ENCODE measurements at regions not wholly inside any gene's neighbourhood (a gene's known extent, or its start where the extent isn't known, plus 50 kb on each side); places are given as distances from the start of the nearest gene placed in this dataset.

DNA sequence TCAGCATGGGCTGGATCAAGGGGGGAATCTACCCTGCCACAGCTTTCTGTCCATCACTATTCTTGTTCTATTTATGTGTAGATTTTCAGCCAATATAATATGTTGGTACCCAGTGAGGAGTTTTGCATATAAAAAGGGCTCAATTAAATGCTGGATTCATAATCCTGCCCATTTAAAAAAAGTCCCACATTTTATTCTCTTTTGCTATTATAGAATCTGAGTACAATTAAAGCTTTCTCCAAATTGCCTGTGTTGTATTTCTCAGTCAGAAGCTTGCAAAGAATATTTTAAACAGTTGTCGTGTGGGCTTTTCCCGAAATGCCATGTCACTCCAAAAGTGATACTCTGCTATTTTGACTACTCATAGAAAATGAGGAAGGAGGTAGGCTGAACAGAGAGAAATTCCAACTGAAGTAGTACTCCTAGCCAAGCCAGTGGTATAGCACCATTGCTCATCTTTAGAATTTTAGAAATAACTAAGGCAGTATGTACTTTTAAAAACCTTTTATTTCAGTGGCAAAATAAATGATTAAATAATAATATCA lies 108.3 kb upstream of the HDAC9 start:
- TF ChIP-seq POLR2A (IDR thresholded peaks at IDR 0.05; ENCODE audit: extremely low read depth, insufficient read length) (no peak), MYC (IDR thresholded peaks at IDR 0.05; ENCODE audit: low read depth, low read length) (no peak)
- TF ChIP-seq, protein P1, sequence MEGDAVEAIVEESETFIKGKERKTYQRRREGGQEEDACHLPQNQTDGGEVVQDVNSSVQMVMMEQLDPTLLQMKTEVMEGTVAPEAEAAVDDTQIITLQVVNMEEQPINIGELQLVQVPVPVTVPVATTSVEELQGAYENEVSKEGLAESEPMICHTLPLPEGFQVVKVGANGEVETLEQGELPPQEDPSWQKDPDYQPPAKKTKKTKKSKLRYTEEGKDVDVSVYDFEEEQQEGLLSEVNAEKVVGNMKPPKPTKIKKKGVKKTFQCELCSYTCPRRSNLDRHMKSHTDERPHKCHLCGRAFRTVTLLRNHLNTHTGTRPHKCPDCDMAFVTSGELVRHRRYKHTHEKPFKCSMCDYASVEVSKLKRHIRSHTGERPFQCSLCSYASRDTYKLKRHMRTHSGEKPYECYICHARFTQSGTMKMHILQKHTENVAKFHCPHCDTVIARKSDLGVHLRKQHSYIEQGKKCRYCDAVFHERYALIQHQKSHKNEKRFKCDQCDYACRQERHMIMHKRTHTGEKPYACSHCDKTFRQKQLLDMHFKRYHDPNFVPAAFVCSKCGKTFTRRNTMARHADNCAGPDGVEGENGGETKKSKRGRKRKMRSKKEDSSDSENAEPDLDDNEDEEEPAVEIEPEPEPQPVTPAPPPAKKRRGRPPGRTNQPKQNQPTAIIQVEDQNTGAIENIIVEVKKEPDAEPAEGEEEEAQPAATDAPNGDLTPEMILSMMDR (IDR thresholded peaks at IDR 0.05; ENCODE audit: low read depth, low read length): no peak
- TF ChIP-seq, protein P2, sequence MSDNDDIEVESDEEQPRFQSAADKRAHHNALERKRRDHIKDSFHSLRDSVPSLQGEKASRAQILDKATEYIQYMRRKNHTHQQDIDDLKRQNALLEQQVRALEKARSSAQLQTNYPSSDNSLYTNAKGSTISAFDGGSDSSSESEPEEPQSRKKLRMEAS (IDR thresholded peaks at IDR 0.05; ENCODE audit: low read depth, low read length): no peak
- H3K4me3 ChIP-seq (ENCODE audit: low read depth, low read length): no peak overlapping the region
- DNase-seq (ENCODE audit: low read depth): no peak

DNA sequence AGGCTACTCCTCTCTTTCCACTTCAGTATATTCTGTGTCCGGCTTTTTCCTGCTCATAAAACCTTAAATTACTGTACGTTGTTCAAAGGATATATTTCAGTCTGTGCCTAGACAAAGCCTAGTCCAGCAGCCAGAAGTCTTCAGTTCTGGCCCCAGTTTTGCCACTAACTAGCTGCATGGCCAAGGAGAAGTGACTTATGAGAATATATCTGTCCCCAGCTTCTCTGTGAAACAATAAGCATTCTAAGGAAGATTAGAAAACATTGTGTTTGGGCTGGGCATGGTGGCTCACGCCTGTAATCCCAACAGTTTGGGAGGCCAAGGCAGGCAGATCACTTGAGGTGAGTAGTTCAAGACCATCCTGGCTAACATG lies 105.0 kb upstream of the HDAC9 start:
- TF ChIP-seq, protein P2 (IDR thresholded peaks at IDR 0.05; ENCODE audit: low read depth, low read length): no peak
- no peak overlapping the region for H3K4me3 ChIP-seq (ENCODE audit: low read depth, low read length)
- no peak for DNase-seq (ENCODE audit: low read depth)

DNA sequence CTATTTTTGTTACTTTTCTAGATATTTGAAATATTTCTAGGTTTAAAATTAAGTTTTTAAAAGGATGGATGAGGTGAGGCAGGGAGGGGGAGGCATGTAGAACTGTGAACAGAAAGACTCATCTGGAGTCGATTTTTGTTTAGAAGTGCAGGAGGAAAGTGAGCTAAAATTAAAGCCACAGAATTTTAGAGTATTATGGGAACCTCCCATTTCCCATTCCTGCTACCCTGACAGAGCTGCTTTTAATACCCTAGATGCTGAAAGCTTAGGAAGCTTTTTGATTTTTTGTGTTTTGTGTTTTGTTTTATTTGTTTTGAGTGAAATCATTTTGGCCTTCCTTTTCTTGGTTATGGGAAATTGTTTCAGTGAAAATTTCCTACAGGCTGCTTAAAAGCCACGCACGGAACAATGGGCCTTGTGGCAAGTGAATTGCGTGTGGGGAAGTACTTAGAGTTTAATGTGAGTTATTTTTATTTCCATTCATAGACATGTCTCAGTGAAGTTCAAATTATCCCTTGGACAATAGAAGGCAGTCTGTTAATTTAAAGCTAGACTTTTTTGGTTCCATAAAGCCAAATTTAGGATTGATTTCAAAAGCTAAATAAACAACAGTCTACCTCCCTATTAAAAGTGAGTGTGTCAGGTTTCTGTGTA lies 102.0 kb upstream of the HDAC9 start:
- no peak for DNase-seq (ENCODE audit: low read depth)
- H3K4me3 ChIP-seq (ENCODE audit: low read depth, low read length): no peak overlapping the region
- no peak for TF ChIP-seq POLR2A (IDR thresholded peaks at IDR 0.05; ENCODE audit: extremely low read depth, insufficient read length)
- no peak for TF ChIP-seq MYC (IDR thresholded peaks at IDR 0.05; ENCODE audit: low read depth, low read length)
- TF ChIP-seq, protein P2 (IDR thresholded peaks at IDR 0.05; ENCODE audit: low read depth, low read length): no peak
- TF ChIP-seq, protein P1 (IDR thresholded peaks at IDR 0.05; ENCODE audit: low read depth, low read length): no peak

DNA sequence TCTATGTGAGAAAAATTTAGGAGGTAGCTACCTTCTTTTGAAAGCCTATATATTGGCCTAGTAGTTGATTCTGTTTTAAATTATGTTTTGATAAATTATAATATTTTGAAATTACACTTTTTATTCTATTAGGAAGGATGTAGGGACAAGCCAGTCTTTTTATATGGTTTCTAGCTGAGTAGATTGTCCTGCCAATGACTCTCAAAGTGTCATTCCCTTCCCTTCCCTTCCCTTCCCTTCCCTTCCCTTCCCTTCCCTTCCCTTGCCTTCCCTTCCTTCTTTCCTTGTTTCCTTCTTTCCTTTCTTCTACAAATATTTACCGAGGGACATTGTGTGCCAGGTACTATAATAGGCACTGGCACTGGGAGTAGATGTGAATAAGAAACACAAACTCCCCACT lies 99.7 kb upstream of the HDAC9 start:
- TF ChIP-seq, protein P1 (IDR thresholded peaks at IDR 0.05; ENCODE audit: low read depth, low read length): no peak
- TF ChIP-seq POLR2A (IDR thresholded peaks at IDR 0.05; ENCODE audit: extremely low read depth, insufficient read length) (no peak), MYC (IDR thresholded peaks at IDR 0.05; ENCODE audit: low read depth, low read length) (no peak)
- TF ChIP-seq, protein P2 (IDR thresholded peaks at IDR 0.05; ENCODE audit: low read depth, low read length): no peak
- no peak for DNase-seq (ENCODE audit: low read depth)
- H3K4me3 ChIP-seq (ENCODE audit: low read depth, low read length): no peak overlapping the region

DNA sequence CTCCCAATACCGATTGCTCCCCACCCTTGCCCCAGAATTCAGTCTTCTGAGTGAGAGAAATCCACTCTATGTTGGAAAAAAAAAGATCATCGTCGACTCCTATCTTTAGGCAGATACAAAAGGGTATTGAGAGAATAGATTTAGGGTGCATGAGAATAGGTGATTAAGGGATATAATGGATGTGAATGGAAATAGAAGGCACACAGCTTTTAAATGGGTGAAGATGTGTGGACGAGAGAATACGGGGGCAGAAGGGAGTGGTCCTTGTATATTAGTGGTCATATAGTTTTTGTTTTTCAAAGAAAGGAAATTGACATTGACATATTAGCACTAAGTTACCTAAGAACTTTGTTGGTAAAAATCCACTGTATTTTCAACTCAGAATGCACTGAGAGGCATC lies 98.6 kb upstream of the HDAC9 start:
- no peak overlapping the region for H3K4me3 ChIP-seq (ENCODE audit: low read depth, low read length)

More for the DNA sequence above, 98.6 kb upstream of the HDAC9 start:
- no peak for DNase-seq (ENCODE audit: low read depth)
- TF ChIP-seq, protein P2 (IDR thresholded peaks at IDR 0.05; ENCODE audit: low read depth, low read length): no peak
- no peak for TF ChIP-seq POLR2A (IDR thresholded peaks at IDR 0.05; ENCODE audit: extremely low read depth, insufficient read length)
- TF ChIP-seq, protein P1 (IDR thresholded peaks at IDR 0.05; ENCODE audit: low read depth, low read length): no peak
- no peak for TF ChIP-seq MYC (IDR thresholded peaks at IDR 0.05; ENCODE audit: low read depth, low read length)

Data from NB4 (cell line).